CD14-positive monocyte (primary cell): ENCODE measurements at regions not wholly inside any gene's neighbourhood (a gene's known extent, or its start where the extent isn't known, plus 50 kb on each side); places are given as distances from the start of the nearest gene placed in this dataset.

Source experiments
- DNase-seq, 3 donors: peaks; one replicate each; pipeline ENCODE4 v3.0.0-alpha.2; 2011 to 2022
- H2AFZ ChIP-seq: 2 replicates; pipeline ENCODE4 v1.6.0; 2012; ENCODE audit warnings: mild to moderate bottlenecking, low read depth, low read length, inconsistent platforms; ENCODE audit not compliant: insufficient read depth, poor library complexity, severe bottlenecking
- H3K27ac ChIP-seq, 2 donors: 1 replicate in 1 of 2; 2 replicates in 1 of 2; pipeline ENCODE4 v1.5.1; 2012 to 2013; ENCODE audit warnings: low read length in 2 of 2, control low read depth in 1 of 2, inconsistent platforms in 1 of 2, low read depth in 1 of 2, mild to moderate bottlenecking in 1 of 2
- H3K27me3 ChIP-seq, 2 donors: one replicate each; pipeline versions ENCODE4 v1.6.0 to v1.6.1; 2011 to 2013; ENCODE audit warnings: low read length in 2 of 2; ENCODE audit not compliant: control insufficient read depth in 2 of 2, insufficient read depth in 2 of 2
- H3K36me3 ChIP-seq, 2 donors: replicated peaks in 1 of 2; 1 replicate in 1 of 2; 2 replicates in 1 of 2; pipeline versions ENCODE4 v1.5.1 to v1.6.1; 2012 to 2013; ENCODE audit warnings: low read length in 2 of 2, control low read depth in 1 of 2, inconsistent platforms in 1 of 2, mild to moderate bottlenecking in 1 of 2; ENCODE audit not compliant: insufficient read depth in 2 of 2, control insufficient read depth in 1 of 2
- H3K4me1 ChIP-seq, 2 donors: 1 replicate in 1 of 2; 2 replicates in 1 of 2; pipeline versions ENCODE4 v1.5.1 to v1.6.1; 2012 to 2013; ENCODE audit warnings: low read length in 2 of 2, control low read depth in 1 of 2, inconsistent platforms in 1 of 2, mild to moderate bottlenecking in 1 of 2, moderate library complexity in 1 of 2; ENCODE audit not compliant: insufficient read depth in 2 of 2, control insufficient read depth in 1 of 2
- H3K4me2 ChIP-seq: replicated peaks from 2 replicates; pipeline ENCODE3; 2012; ENCODE audit warnings: low read length, moderate library complexity, mild to moderate bottlenecking; ENCODE audit not compliant: poor library complexity, severe bottlenecking; ENCODE audit errors: extremely low read depth
- H3K4me3 ChIP-seq, 3 experiments: fragments of 200-600 bp in 1 of 3; sonication (generic) in 1 of 3; replicated peaks in 1 of 3; 1 replicate in 2 of 3; 2 replicates in 1 of 3; pipeline ENCODE4 v1.5.1; 2011 to 2013; ENCODE audit warnings: low read length in 3 of 3, mild to moderate bottlenecking in 3 of 3, control low read depth in 2 of 3, low read depth in 2 of 3, inconsistent platforms in 1 of 3, moderate library complexity in 1 of 3
- H3K79me2 ChIP-seq: 2 replicates; pipeline ENCODE4 v1.6.0; 2012; ENCODE audit warnings: mild to moderate bottlenecking, control low read depth, inconsistent platforms, low read length, moderate library complexity; ENCODE audit not compliant: insufficient read depth
- H3K9ac ChIP-seq: 2 replicates; pipeline ENCODE4 v1.6.0; 2017; ENCODE audit warnings: low read length, mild to moderate bottlenecking; ENCODE audit not compliant: insufficient read depth, poor library complexity, severe bottlenecking
- H3K9me3 ChIP-seq, 2 donors: replicated peaks in 1 of 2; 1 replicate in 1 of 2; 2 replicates in 1 of 2; pipeline versions ENCODE4 v1.5.1 to v1.6.1; 2012 to 2013; ENCODE audit warnings: low read length in 2 of 2, control low read depth in 1 of 2; ENCODE audit not compliant: control insufficient read depth in 1 of 2, insufficient read depth in 1 of 2
- H4K20me1 ChIP-seq: 2 replicates; pipeline ENCODE4 v1.6.0; 2012; ENCODE audit warnings: mild to moderate bottlenecking, low read length, control low read depth, moderate library complexity; ENCODE audit not compliant: insufficient read depth
- H3K27ac Mint-ChIP-seq, 7 donors: one replicate each; pipeline ENCODE4 v1.8.0; 2020; ENCODE audit warnings: mild to moderate bottlenecking in 7 of 7, mixed read lengths in 7 of 7, moderate library complexity in 6 of 7, inconsistent platforms in 2 of 7
- H3K27me3 Mint-ChIP-seq, 3 donors: one replicate each; pipeline ENCODE4 v1.8.0; 2021 to 2022; ENCODE audit warnings: low read depth in 3 of 3, mild to moderate bottlenecking in 3 of 3, mixed read lengths in 3 of 3, moderate library complexity in 3 of 3, inconsistent platforms in 1 of 3
- H3K36me3 Mint-ChIP-seq, 2 donors: one replicate each; pipeline ENCODE4 v1.8.0; 2020; ENCODE audit warnings: mixed read lengths in 2 of 2, inconsistent platforms in 1 of 2, mild to moderate bottlenecking in 1 of 2
- H3K4me1 Mint-ChIP-seq: one replicate; pipeline ENCODE4 v1.8.0; 2020; ENCODE audit warnings: mild to moderate bottlenecking, mixed read lengths
- H3K4me3 Mint-ChIP-seq, 2 donors: one replicate each; pipeline ENCODE4 v1.8.0; 2020; ENCODE audit warnings: mild to moderate bottlenecking in 2 of 2, mixed read lengths in 2 of 2, moderate library complexity in 1 of 2
- H3K9me3 Mint-ChIP-seq, 7 donors: one replicate each; pipeline ENCODE4 v1.8.0; 2020 to 2022; ENCODE audit warnings: mixed read lengths in 7 of 7, mild to moderate bottlenecking in 6 of 7, moderate library complexity in 6 of 7, inconsistent platforms in 2 of 7
- CTCF ChIP-seq: fragments of 200-600 bp; IDR thresholded peaks from one replicate; pipeline ENCODE4 v1.8.0; 2022; ENCODE audit warnings: antibody characterized with exemption, mild to moderate bottlenecking
- WGBS: methylation state at CpG from one replicate; pipeline ENCODE4 v1.1.5; 2013; ENCODE audit warnings: missing lambda C conversion rate; ENCODE audit not compliant: insufficient coverage; 5-methylcytosine and 5-hydroxymethylcytosine counted together
- intact Hi-C, 2 donors: fragments of 100-400 bp; cut with micrococcal nuclease; formaldehyde crosslinking; loops; one replicate each; pipeline versions ENCODE4 v1.15.0 to v1.15.1; 2023

GRCh38 chr11:23166376-23166775, 306.1 kb upstream of the CCDC179 start:
- Mint-ChIP-seq H3K9me3 (peaks cover 0 to 3% (median 0%) of the 10 kb centered on the region in 7 donors), H3K27me3 (no peaks in the 10 kb centered on the region), H3K36me3 (no peaks in the 10 kb centered on the region), H3K4me3 (no peak overlapping the region), H3K4me1 (no peaks in the 10 kb centered on the region), H3K27ac (no peak overlapping the region)
- no peaks in the 10 kb centered on the region for H3K9me3 ChIP-seq
- no peak for TF ChIP-seq CTCF
- H4K20me1 ChIP-seq = no peaks in the 10 kb centered on the region
- H3K27ac ChIP-seq = no peak overlapping the region
- no peaks in the 10 kb centered on the region for H3K79me2 ChIP-seq
- no peaks in the 10 kb centered on the region for H3K36me3 ChIP-seq
- no peak overlapping the region for H2AFZ ChIP-seq
- no peak overlapping the region for H3K4me2 ChIP-seq
- no peaks in the 10 kb centered on the region for H3K4me1 ChIP-seq
- no peak for DNase-seq
- WGBS = no CpG with 5 or more reads among the region's 1 CpG
- intact Hi-C loops = no loop called here
- no peak overlapping the region for H3K9ac ChIP-seq
- no peaks in the 10 kb centered on the region for H3K27me3 ChIP-seq
- no peak overlapping the region for H3K4me3 ChIP-seq

GRCh38 chr11:23179609-23180008, 319.3 kb upstream of the CCDC179 start:
- no peak for TF ChIP-seq CTCF
- H4K20me1 ChIP-seq = no peaks in the 10 kb centered on the region
- intact Hi-C loops = no loop called here

More at GRCh38 chr11:23179609-23180008, 319.3 kb upstream of the CCDC179 start:
- Histone ChIP-seq H3K4me1 (no peaks in the 10 kb centered on the region), H3K9ac (no peak overlapping the region), H2AFZ (no peak overlapping the region), H3K79me2 (no peaks in the 10 kb centered on the region), H3K27ac (no peak overlapping the region), H3K4me3 (no peak overlapping the region), H3K27me3 (no peaks in the 10 kb centered on the region), H3K36me3 (no peaks in the 10 kb centered on the region), H3K9me3 (no peaks in the 10 kb centered on the region), H3K4me2 (no peak overlapping the region)
- Mint-ChIP-seq H3K4me3 (no peak overlapping the region), H3K27ac (no peak overlapping the region), H3K27me3 (peaks cover 0 to 1% (median 0%) of the 10 kb centered on the region in 3 donors), H3K4me1 (no peaks in the 10 kb centered on the region), H3K9me3 (peaks cover 2 to 12% (median 5%) of the 10 kb centered on the region in 7 donors), H3K36me3 (no peaks in the 10 kb centered on the region)
- WGBS = 67% methylated on average over 1 of the region's 1 CpG
- DNase-seq = no peak
